A549 (cell line): ENCODE measurements at regions not wholly inside any gene's neighbourhood (a gene's known extent, or its start where the extent isn't known, plus 50 kb on each side); places are given as distances from the start of the nearest gene placed in this dataset.

ENCODE experiments used
- ATAC-seq, 2 experiments: fragments of 200-7000 bp in 1 of 2; fragments of >200 bp in 1 of 2; cut with Nextera tagmentation in 1 of 2; cut with Tn5 transposase in 1 of 2; 3 replicates each; pipeline versions ENCODE4 v1.8.0 to v1.9.1; 2018 to 2020; ENCODE audit warnings: mild to moderate bottlenecking in 1 of 2, moderate library complexity in 1 of 2
- CTCF ChIA-PET: fragments of 300-600 bp; sonication (Branson Sonifier 250); formaldehyde crosslinking; extraction: SDS; loops from one replicate; lab custom pipeline; 2021; ENCODE audit warnings: antibody characterized with exemption, inconsistent platforms; lab: Yijun Ruan, JAX
- POLR2A ChIA-PET: fragments of 350-600 bp; formaldehyde crosslinking; extraction: SDS; loops from one replicate; lab custom pipeline; 2021; ENCODE audit warnings: antibody characterized with exemption, inconsistent platforms; lab: Yijun Ruan, JAX
- DNase-seq, 2 experiments: peaks; one replicate each; pipeline versions ENCODE4 v3.0.0 to v3.0.0-alpha.2; 2011 to 2016; ENCODE audit warnings: low read depth in 1 of 2, low spot score in 1 of 2
- FAIRE-seq: peaks from 2 replicates; lab custom pipeline; 2011; peaks lifted over from hg19 to GRCh38; lab: Jason Lieb, UNC
- H3K27ac ChIP-seq, 2 experiments: fragments of >200 bp; sonication (Bioruptor Twin); formaldehyde crosslinking; 3 replicates each; pipeline ENCODE4 v1.5.1; 2016 to 2017
- H3K4me1 ChIP-seq: fragments of >200 bp; sonication (Bioruptor Twin); formaldehyde crosslinking; 3 replicates; pipeline ENCODE4 v1.6.1; 2016
- H3K4me2 ChIP-seq: fragments of >200 bp; sonication (Bioruptor Twin); formaldehyde crosslinking; 3 replicates; pipeline ENCODE4 v1.6.1; 2016
- H3K4me3 ChIP-seq: fragments of >200 bp; sonication (Bioruptor Twin); formaldehyde crosslinking; 3 replicates; pipeline ENCODE4 v1.5.1; 2016
- H3K9me3 ChIP-seq: fragments of >200 bp; sonication (Bioruptor Twin); formaldehyde crosslinking; 3 replicates; pipeline ENCODE4 v1.6.1; 2016
- BHLHE40 ChIP-seq: IDR thresholded peaks from 2 replicates; pipeline ENCODE4 v1.6.1; 2012; ENCODE audit warnings: low read depth, low read length, inconsistent platforms
- CBX8 ChIP-seq: fragments of 200-600 bp; sonication (generic); IDR thresholded peaks from 2 replicates; pipeline ENCODE4 v1.6.1; 2016
- CHD2 ChIP-seq: fragments of 150-350 bp; IDR thresholded peaks from 2 replicates; pipeline ENCODE4 v1.6.1; 2014; ENCODE audit warnings: low read length; ENCODE audit not compliant: partially characterized antibody
- E2F6 ChIP-seq: IDR thresholded peaks from 2 replicates; pipeline ENCODE4 v1.6.1; 2012; ENCODE audit warnings: low read depth, borderline replicate concordance
- EP300 ChIP-seq, 2 experiments: fragments of >200 bp; sonication (Bioruptor Twin); formaldehyde crosslinking; IDR thresholded peaks; 2 replicates in 1 of 2; 3 replicates in 1 of 2; pipeline ENCODE4 v1.6.1; 2016 to 2017
- ESRRA ChIP-seq: fragments of 150-350 bp; IDR thresholded peaks from 2 replicates; pipeline ENCODE4 v1.6.1; 2014; ENCODE audit warnings: mild to moderate bottlenecking, low read length, borderline replicate concordance
- HDAC2 ChIP-seq: fragments of 200-600 bp; sonication (generic); IDR thresholded peaks from 2 replicates; pipeline ENCODE4 v1.6.1; 2016
- HES2 ChIP-seq: fragments of >200 bp; sonication (Bioruptor Twin); formaldehyde crosslinking; IDR thresholded peaks from 2 replicates; pipeline ENCODE4 v1.6.1; 2016
- HEYL ChIP-seq: fragments of 250-450 bp; sonication (Bioruptor Pico); IDR thresholded peaks from 2 replicates; pipeline ENCODE4 v1.8.0; 2021; ENCODE audit warnings: mild to moderate bottlenecking, moderate library complexity
- HOXB5 ChIP-seq: fragments of 250-450 bp; sonication (Bioruptor Pico); IDR thresholded peaks from 2 replicates; pipeline ENCODE4 v1.5.0; 2020; ENCODE audit warnings: mild to moderate bottlenecking, moderate library complexity
- JUN ChIP-seq, 2 experiments: fragments of >200 bp; sonication (Bioruptor Twin); formaldehyde crosslinking; IDR thresholded peaks; 2 replicates in 1 of 2; 3 replicates in 1 of 2; pipeline ENCODE4 v1.6.1; 2016 to 2017
- KDM1A ChIP-seq: fragments of 200-600 bp; sonication (generic); IDR thresholded peaks from 2 replicates; pipeline ENCODE4 v1.6.1; 2016; ENCODE audit warnings: low read depth, mild to moderate bottlenecking
- MAFK ChIP-seq: fragments of 450-650 bp; IDR thresholded peaks from 2 replicates; pipeline ENCODE4 v1.6.1; 2014; ENCODE audit not compliant: partially characterized antibody
- MAX ChIP-seq: IDR thresholded peaks from 2 replicates; pipeline ENCODE4 v1.6.1; 2012
- MYC ChIP-seq: IDR thresholded peaks from 2 replicates; pipeline ENCODE4 v1.6.1; 2012; ENCODE audit warnings: mild to moderate bottlenecking, inconsistent platforms, low read length, improper control_type of control experiment, borderline replicate concordance
- NFE2L2 ChIP-seq: fragments of 150-350 bp; conservative IDR thresholded peaks from 2 replicates; pipeline ENCODE4 v1.6.1; 2014; ENCODE audit warnings: low read length
- NPAS2 ChIP-seq: fragments of 250-450 bp; sonication (Bioruptor Pico); IDR thresholded peaks from 2 replicates; pipeline ENCODE4 v1.8.0; 2022; ENCODE audit warnings: mild to moderate bottlenecking, moderate library complexity, borderline replicate concordance
- POLR2AphosphoS2 ChIP-seq: conservative IDR thresholded peaks from 2 replicates; pipeline ENCODE4 v1.6.1; 2012; ENCODE audit warnings: low read length, improper control_type of control experiment, inconsistent platforms
- RAD21 ChIP-seq, 2 experiments: fragments of >200 bp in 1 of 2; sonication (Bioruptor Twin) in 1 of 2; formaldehyde crosslinking in 1 of 2; IDR thresholded peaks in 1 of 2; conservative IDR thresholded peaks in 1 of 2; 2 replicates in 1 of 2; 3 replicates in 1 of 2; pipeline ENCODE4 v1.6.1; 2012 to 2018; ENCODE audit warnings: inconsistent platforms in 1 of 2
- RARB ChIP-seq: fragments of 250-450 bp; sonication (Bioruptor Pico); IDR thresholded peaks from 2 replicates; pipeline ENCODE4 v1.8.0; 2021; ENCODE audit warnings: mild to moderate bottlenecking, moderate library complexity
- REST ChIP-seq: fragments of 200-600 bp; sonication (generic); IDR thresholded peaks from 2 replicates; pipeline ENCODE4 v1.6.1; 2016; ENCODE audit warnings: antibody characterized with exemption, mild to moderate bottlenecking, moderate library complexity
- RFX5 ChIP-seq: fragments of 450-650 bp; IDR thresholded peaks from 2 replicates; pipeline ENCODE4 v1.7.1; 2014; ENCODE audit warnings: antibody characterized with exemption, mild to moderate bottlenecking, moderate library complexity
- RNF2 ChIP-seq: fragments of 200-600 bp; sonication (generic); IDR thresholded peaks from 2 replicates; pipeline ENCODE4 v1.6.1; 2016; ENCODE audit warnings: low read depth, mild to moderate bottlenecking, antibody characterized with exemption, moderate library complexity, borderline replicate concordance
- TFCP2L1 ChIP-seq: fragments of 250-450 bp; sonication (Bioruptor Pico); IDR thresholded peaks from 2 replicates; pipeline ENCODE4 v1.5.0; 2021; ENCODE audit warnings: mild to moderate bottlenecking
- TP53 ChIP-seq: fragments of 250-450 bp; sonication (Bioruptor Pico); IDR thresholded peaks from 2 replicates; pipeline ENCODE4 v1.5.0; 2021; ENCODE audit warnings: mild to moderate bottlenecking, moderate library complexity
- USF2 ChIP-seq: fragments of 450-650 bp; IDR thresholded peaks from 2 replicates; pipeline ENCODE4 v1.6.1; 2014; ENCODE audit warnings: antibody characterized with exemption
- ZSCAN20 ChIP-seq: fragments of 250-450 bp; sonication (Bioruptor Pico); IDR thresholded peaks from 2 replicates; pipeline ENCODE4 v1.8.0; 2022; ENCODE audit warnings: mild to moderate bottlenecking, moderate library complexity
- WGBS: methylation state at CpG from one replicate; pipeline ENCODE4 v1.1.6; 2017; ENCODE audit errors: missing lambda C conversion rate; 5-methylcytosine and 5-hydroxymethylcytosine counted together

- CTCF ChIA-PET, result interaction anchor here (0.8 kb wide), 1 partner anchor 26 kb away, joined by 3 read pairs; no protein-coding TSS in a partner anchor
- no peak overlapping the region for H3K4me2 ChIP-seq
- TF ChIP-seq RARB (CRISPR knock-in tag) (no peak), MAFK (peak; percentile 80)
- H3K9me3 ChIP-seq, result no peaks in the 10 kb centered on the region
- no peak overlapping the region for H3K4me3 ChIP-seq
- DNase-seq (no peak), FAIRE-seq (no peak), ATAC-seq (no peak)
- no peak overlapping the region for H3K27ac ChIP-seq
- 60% methylated on average over 2 of the region's 2 CpGs for WGBS
- POLR2A ChIA-PET, result no interaction called here
- H3K4me1 ChIP-seq, result no peaks in the 10 kb centered on the region
Observed at GRCh38 chr3:30461311-30461710, 145.1 kb upstream of the TGFBR2 start.

- Histone ChIP-seq H3K27ac (no peak overlapping the region), H3K9me3 (no peaks in the 10 kb centered on the region), H3K4me2 (no peak overlapping the region), H3K4me3 (no peak overlapping the region), H3K4me1 (no peaks in the 10 kb centered on the region)
- TF ChIP-seq MYC (no peak), KDM1A (no peak), NPAS2 (CRISPR knock-in tag) (no peak), RARB (CRISPR knock-in tag) (no peak), ZSCAN20 (CRISPR knock-in tag) (no peak), ESRRA (no peak), EP300 (IDR thresholded peaks at IDR 0.05) (no peak), HOXB5 (CRISPR knock-in tag) (no peak), HEYL (CRISPR knock-in tag) (no peak), CHD2 (no peak), RFX5 (no peak), NFE2L2 (no peak), RNF2 (no peak), TP53 (CRISPR knock-in tag) (no peak), REST (no peak), HES2 (no peak), BHLHE40 (no peak), HDAC2 (no peak), TFCP2L1 (no peak), JUN (IDR thresholded peaks at IDR 0.05) (no peak)
- WGBS, result 50% methylated on average over 2 of the region's 2 CpGs
- ChIA-PET POLR2A (no interaction called here), CTCF (no interaction called here)
- no peak for DNase-seq
- FAIRE-seq, result peak; percentile 28
- ATAC-seq, result no peak
Observed at GRCh38 chr3:30462721-30463470, 143.5 kb upstream of the TGFBR2 start.

- CTCF ChIA-PET, result no interaction called here
- FAIRE-seq (no peak), DNase-seq (no peak)
Observed at GRCh38 chr3:30464381-30464780, 142.0 kb upstream of the TGFBR2 start.

More at GRCh38 chr3:30464381-30464780, 142.0 kb upstream of the TGFBR2 start:
- Histone ChIP-seq H3K27ac (no peak overlapping the region), H3K4me3 (no peak overlapping the region), H3K4me2 (no peak overlapping the region), H3K9me3 (no peaks in the 10 kb centered on the region), H3K4me1 (no peaks in the 10 kb centered on the region)
- ATAC-seq, result no peak
- TF ChIP-seq RNF2 (no peak), RARB (CRISPR knock-in tag) (no peak), ESRRA (no peak), E2F6 (no peak), POLR2AphosphoS2 (no peak), RAD21 (conservative IDR thresholded peaks at IDR 0.05 in 1 of 2, IDR thresholded peaks at IDR 0.05 in 1 of 2) (no peak), CHD2 (no peak), USF2 (no peak), MAX (no peak), CBX8 (no peak)
- POLR2A ChIA-PET, result interaction anchor here (0.6 kb wide), 1 partner anchor 10 kb away, joined by 3 read pairs; no protein-coding TSS in a partner anchor
